ENCODE measurements at regions not wholly inside any gene's neighbourhood (a gene's known extent, or its start where the extent isn't known, plus 50 kb on each side); places are given as distances from the start of the nearest gene placed in this dataset.
"Not testable (repeated sequence)": the region's sequence is repeated elsewhere in the genome, so short reads cannot be mapped to it uniquely, and the experiment has no call there.

DNA sequence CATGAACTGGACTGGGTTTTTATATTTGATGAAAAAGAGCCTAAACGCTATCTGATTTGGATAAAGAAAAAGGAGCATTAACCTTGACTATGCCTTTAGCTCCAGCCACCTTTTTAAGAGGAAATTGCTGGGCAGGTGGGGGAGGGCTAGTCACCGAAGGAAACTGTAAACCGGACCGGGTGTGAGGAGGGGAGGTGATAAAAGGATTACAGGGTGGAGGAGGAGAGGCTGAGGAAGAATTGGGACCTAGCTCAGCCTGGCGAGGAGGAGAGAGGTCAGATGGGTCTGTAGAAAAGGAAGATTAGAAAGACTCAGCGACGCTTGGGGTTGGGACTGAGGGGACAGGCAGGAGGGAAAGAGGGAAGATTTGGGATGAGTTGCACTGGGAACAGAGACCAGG, 118.4 kb downstream of the PCDH10 start:
- TF ChIP-seq, protein P1, sequence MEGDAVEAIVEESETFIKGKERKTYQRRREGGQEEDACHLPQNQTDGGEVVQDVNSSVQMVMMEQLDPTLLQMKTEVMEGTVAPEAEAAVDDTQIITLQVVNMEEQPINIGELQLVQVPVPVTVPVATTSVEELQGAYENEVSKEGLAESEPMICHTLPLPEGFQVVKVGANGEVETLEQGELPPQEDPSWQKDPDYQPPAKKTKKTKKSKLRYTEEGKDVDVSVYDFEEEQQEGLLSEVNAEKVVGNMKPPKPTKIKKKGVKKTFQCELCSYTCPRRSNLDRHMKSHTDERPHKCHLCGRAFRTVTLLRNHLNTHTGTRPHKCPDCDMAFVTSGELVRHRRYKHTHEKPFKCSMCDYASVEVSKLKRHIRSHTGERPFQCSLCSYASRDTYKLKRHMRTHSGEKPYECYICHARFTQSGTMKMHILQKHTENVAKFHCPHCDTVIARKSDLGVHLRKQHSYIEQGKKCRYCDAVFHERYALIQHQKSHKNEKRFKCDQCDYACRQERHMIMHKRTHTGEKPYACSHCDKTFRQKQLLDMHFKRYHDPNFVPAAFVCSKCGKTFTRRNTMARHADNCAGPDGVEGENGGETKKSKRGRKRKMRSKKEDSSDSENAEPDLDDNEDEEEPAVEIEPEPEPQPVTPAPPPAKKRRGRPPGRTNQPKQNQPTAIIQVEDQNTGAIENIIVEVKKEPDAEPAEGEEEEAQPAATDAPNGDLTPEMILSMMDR (conservative IDR thresholded peaks at IDR 0.05; ENCODE audit: low read depth, low read length): not testable (repeated sequence)
- not testable (repeated sequence) for TF ChIP-seq EZH2 (IDR thresholded peaks at IDR 0.05; ENCODE audit: low read length, unreplicated experiment); EZH2phosphoT487 (IDR thresholded peaks at IDR 0.05; ENCODE audit: borderline replicate concordance, low read length)

Data from PC-3 (cell line).